ENCODE measurements at regions not wholly inside any gene's neighbourhood (a gene's known extent, or its start where the extent isn't known, plus 50 kb on each side); places are given as distances from the start of the nearest gene placed in this dataset.
A peak's percentile ranks its signal among the peaks of the same experiment; 100 is the strongest.

- no peak for DNase-seq
These were observed 105.6 kb upstream of the CCDC112 start for GRCh38 chr5:115402092-115402491.

- DNase-seq = no peak
These were observed 102.3 kb upstream of the CCDC112 start for GRCh38 chr5:115398719-115399118.

- no peak for DNase-seq
These were observed 100.2 kb upstream of the CCDC112 start for GRCh38 chr5:115396688-115397087.

- DNase-seq = no peak
These were observed 99.6 kb upstream of the CCDC112 start for GRCh38 chr5:115396081-115396480.

GRCh38 chr5:115394531-115394930 lies 98.1 kb upstream of the CCDC112 start:
- no peak for DNase-seq

GRCh38 chr5:115393239-115393638 lies 96.8 kb upstream of the CCDC112 start:
- no peak for DNase-seq

- no peak for DNase-seq
These were observed 96.2 kb upstream of the CCDC112 start for GRCh38 chr5:115392611-115393010.

- DNase-seq = no peak
These were observed 95.3 kb upstream of the CCDC112 start for GRCh38 chr5:115391780-115392179.

GRCh38 chr5:115389799-115390382 lies 93.4 kb upstream of the CCDC112 start:
- no peak for DNase-seq

GRCh38 chr5:115389034-115389798 lies 92.8 kb upstream of the CCDC112 start:
- DNase-seq = no peak

GRCh38 chr5:115388240-115388639 lies 91.8 kb upstream of the CCDC112 start:
- no peak for DNase-seq

GRCh38 chr5:115387816-115388215 lies 91.4 kb upstream of the CCDC112 start:
- no peak for DNase-seq

- DNase-seq = no peak
These were observed 90.2 kb upstream of the CCDC112 start for GRCh38 chr5:115386657-115387056.

GRCh38 chr5:115384587-115385375 lies 88.3 kb upstream of the CCDC112 start:
- no peak for DNase-seq

GRCh38 chr5:115382989-115383388 lies 86.5 kb upstream of the CCDC112 start:
- DNase-seq = no peak

- no peak for DNase-seq
These were observed 85.6 kb upstream of the CCDC112 start for GRCh38 chr5:115381911-115382662.

GRCh38 chr5:115379622-115380344 lies 83.3 kb upstream of the CCDC112 start:
- DNase-seq = peak; percentile 30

- no peak for DNase-seq
These were observed 82.3 kb upstream of the CCDC112 start for GRCh38 chr5:115378754-115379153.

GRCh38 chr5:115377468-115378217 lies 81.2 kb upstream of the CCDC112 start:
- DNase-seq = no peak

GRCh38 chr5:115375893-115376292 lies 79.4 kb upstream of the CCDC112 start:
- DNase-seq = peak; percentile 22

- DNase-seq = no peak
These were observed 77.8 kb upstream of the CCDC112 start for GRCh38 chr5:115374057-115374775.
